ENCODE measurements at regions not wholly inside any gene's neighbourhood (a gene's known extent, or its start where the extent isn't known, plus 50 kb on each side); places are given as distances from the start of the nearest gene placed in this dataset.

- DNase-seq: no peak
Measured at GRCh38 chr2:176471949-176472348, 202.7 kb downstream of the MTX2 start.

- DNase-seq: peak; percentile 25
Measured at GRCh38 chr2:176473177-176473576, 203.9 kb downstream of the MTX2 start.

GRCh38 chr2:176473851-176474250 is 204.6 kb downstream of the MTX2 start:
- no peak for DNase-seq

- DNase-seq: no peak
Measured at GRCh38 chr2:176477336-176477735, 208.1 kb downstream of the MTX2 start.

- no peak for DNase-seq
Measured at GRCh38 chr2:176479961-176480360, 210.7 kb downstream of the MTX2 start.

GRCh38 chr2:176482107-176482506 is 212.9 kb downstream of the MTX2 start:
- DNase-seq: no peak

- no peak for DNase-seq
Measured at GRCh38 chr2:176483476-176483875, 214.2 kb downstream of the MTX2 start.

- no peak for DNase-seq
Measured at GRCh38 chr2:176483901-176484568, 214.8 kb downstream of the MTX2 start.

- DNase-seq: no peak
Measured at GRCh38 chr2:176484838-176485237, 215.6 kb downstream of the MTX2 start.

- DNase-seq: no peak
Measured at GRCh38 chr2:176488431-176488830, 219.2 kb downstream of the MTX2 start.

GRCh38 chr2:176490061-176490861 is 221.0 kb downstream of the MTX2 start:
- no peak for DNase-seq

GRCh38 chr2:176491172-176491904 is 222.1 kb downstream of the MTX2 start:
- DNase-seq: no peak

- DNase-seq: no peak
Measured at GRCh38 chr2:176492583-176492982, 223.3 kb downstream of the MTX2 start.

GRCh38 chr2:176493226-176493825 is 224.1 kb downstream of the MTX2 start:
- no peak for DNase-seq

GRCh38 chr2:176493909-176494308 is 224.7 kb downstream of the MTX2 start:
- DNase-seq: no peak

- no peak for DNase-seq
Measured at GRCh38 chr2:176494949-176495353, 225.7 kb downstream of the MTX2 start.

GRCh38 chr2:176495826-176496225 is 226.6 kb downstream of the MTX2 start:
- no peak for DNase-seq

GRCh38 chr2:176496761-176497160 is 227.5 kb downstream of the MTX2 start:
- no peak for DNase-seq

GRCh38 chr2:176500901-176501300 is 231.7 kb downstream of the MTX2 start:
- DNase-seq: no peak

- DNase-seq: peak; percentile 94
Measured at GRCh38 chr2:176501617-176502016, 232.4 kb downstream of the MTX2 start.

- DNase-seq: no peak
Measured at GRCh38 chr2:176502619-176503018, 233.4 kb downstream of the MTX2 start.

- DNase-seq: no peak
Measured at GRCh38 chr2:176503776-176504175, 234.5 kb downstream of the MTX2 start.

GRCh38 chr2:176504440-176504839 is 235.2 kb downstream of the MTX2 start:
- no peak for DNase-seq

Measured in NCI-H187 treated with DMSO at 0.1 percent for 48 hours (cell line).